HG03575 (cell line): ENCODE measurements at regions not wholly inside any gene's neighbourhood (a gene's known extent, or its start where the extent isn't known, plus 50 kb on each side); places are given as distances from the start of the nearest gene placed in this dataset.

Experiments used
- ATAC-seq: cut with Tn5 transposase; IDR thresholded peaks from one replicate; pipeline ENCODE4 v1.9.1; 2021; ENCODE audit not compliant: unreplicated experiment, insufficient number of reproducible peaks, low FRiP score; ENCODE audit errors: extremely low read depth

GRCh38 chr6:23855497-23856116, 270.4 kb upstream of the NRSN1 start:
- ATAC-seq = no peak

- no peak for ATAC-seq
Observed at GRCh38 chr6:23870496-23870895, 255.5 kb upstream of the NRSN1 start.

GRCh38 chr6:23873161-23873560, 252.9 kb upstream of the NRSN1 start:
- no peak for ATAC-seq

GRCh38 chr6:23875006-23875405, 251.0 kb upstream of the NRSN1 start:
- no peak for ATAC-seq

- no peak for ATAC-seq
Observed at GRCh38 chr6:23879816-23880215, 246.2 kb upstream of the NRSN1 start.

- ATAC-seq = no peak
Observed at GRCh38 chr6:23890543-23891227, 235.3 kb upstream of the NRSN1 start.

GRCh38 chr6:23905133-23905815, 220.7 kb upstream of the NRSN1 start:
- no peak for ATAC-seq

GRCh38 chr6:23910420-23910819, 215.6 kb upstream of the NRSN1 start:
- ATAC-seq = no peak

GRCh38 chr6:23927935-23928334, 198.1 kb upstream of the NRSN1 start:
- ATAC-seq = no peak

- ATAC-seq = no peak
Observed at GRCh38 chr6:23929201-23929600, 196.8 kb upstream of the NRSN1 start.

GRCh38 chr6:23940466-23940865, 185.5 kb upstream of the NRSN1 start:
- no peak for ATAC-seq

- no peak for ATAC-seq
Observed at GRCh38 chr6:23951691-23952090, 174.3 kb upstream of the NRSN1 start.

- ATAC-seq = no peak
Observed at GRCh38 chr6:23952245-23952644, 173.8 kb upstream of the NRSN1 start.

- ATAC-seq = no peak
Observed at GRCh38 chr6:23953976-23954375, 172.0 kb upstream of the NRSN1 start.

- no peak for ATAC-seq
Observed at GRCh38 chr6:23957017-23957416, 169.0 kb upstream of the NRSN1 start.

- ATAC-seq = no peak
Observed at GRCh38 chr6:23964865-23965264, 161.2 kb upstream of the NRSN1 start.

GRCh38 chr6:23969344-23969743, 156.7 kb upstream of the NRSN1 start:
- no peak for ATAC-seq

- no peak for ATAC-seq
Observed at GRCh38 chr6:23977706-23978105, 148.3 kb upstream of the NRSN1 start.

- ATAC-seq = no peak
Observed at GRCh38 chr6:23980965-23981364, 145.1 kb upstream of the NRSN1 start.

- no peak for ATAC-seq
Observed at GRCh38 chr6:23981923-23982322, 144.1 kb upstream of the NRSN1 start.
